Activated T-cell treated with anti-CD3 and anti-CD28 coated beads for 4 hours (primary cell): ENCODE measurements at regions not wholly inside any gene's neighbourhood (a gene's known extent, or its start where the extent isn't known, plus 50 kb on each side); places are given as distances from the start of the nearest gene placed in this dataset.
"Not testable (repeated sequence)": the region's sequence is repeated elsewhere in the genome, so short reads cannot be mapped to it uniquely, and the experiment has no call there.

Experiments
- DNase-seq: peaks from one replicate; pipeline ENCODE4 v3.0.0-alpha.2; 2020

- DNase-seq, result no peak
Measured at GRCh38 chr10:91091780-91092179, 128.7 kb upstream of the PCGF5 start.

GRCh38 chr10:91096274-91096673 lies 124.2 kb upstream of the PCGF5 start:
- DNase-seq, result no peak

- DNase-seq, result no peak
Measured at GRCh38 chr10:91097313-91097712, 123.2 kb upstream of the PCGF5 start.

- not testable (repeated sequence) for DNase-seq
Measured at GRCh38 chr10:91098021-91098420, 122.4 kb upstream of the PCGF5 start.

- no peak for DNase-seq
Measured at GRCh38 chr10:91103384-91104192, 116.9 kb upstream of the PCGF5 start.

- DNase-seq, result no peak
Measured at GRCh38 chr10:91104193-91105041, 116.0 kb upstream of the PCGF5 start.

- no peak for DNase-seq
Measured at GRCh38 chr10:91105269-91105668, 115.2 kb upstream of the PCGF5 start.

- no peak for DNase-seq
Measured at GRCh38 chr10:91108820-91109219, 111.6 kb upstream of the PCGF5 start.

- DNase-seq, result no peak
Measured at GRCh38 chr10:91111060-91111459, 109.4 kb upstream of the PCGF5 start.

- DNase-seq, result no peak
Measured at GRCh38 chr10:91115618-91116390, 104.7 kb upstream of the PCGF5 start.

GRCh38 chr10:91117505-91117904 lies 103.0 kb upstream of the PCGF5 start:
- no peak for DNase-seq

GRCh38 chr10:91120348-91120747 lies 100.1 kb upstream of the PCGF5 start:
- DNase-seq, result no peak

GRCh38 chr10:91123261-91123660 lies 97.2 kb upstream of the PCGF5 start:
- DNase-seq, result no peak

- no peak for DNase-seq
Measured at GRCh38 chr10:91124016-91124415, 96.4 kb upstream of the PCGF5 start.

GRCh38 chr10:91126471-91126870 lies 94.0 kb upstream of the PCGF5 start:
- DNase-seq, result no peak

GRCh38 chr10:91127341-91128082 lies 93.0 kb upstream of the PCGF5 start:
- no peak for DNase-seq

- no peak for DNase-seq
Measured at GRCh38 chr10:91135113-91135512, 85.3 kb upstream of the PCGF5 start.

GRCh38 chr10:91137011-91137643 lies 83.3 kb upstream of the PCGF5 start:
- DNase-seq, result no peak

GRCh38 chr10:91137822-91138221 lies 82.6 kb upstream of the PCGF5 start:
- DNase-seq, result no peak

- no peak for DNase-seq
Measured at GRCh38 chr10:91140995-91141549, 79.4 kb upstream of the PCGF5 start.

- no peak for DNase-seq
Measured at GRCh38 chr10:91144961-91145360, 75.5 kb upstream of the PCGF5 start.

GRCh38 chr10:91146146-91146545 lies 74.3 kb upstream of the PCGF5 start:
- DNase-seq, result no peak
